ENCODE measurements at regions not wholly inside any gene's neighbourhood (a gene's known extent, or its start where the extent isn't known, plus 50 kb on each side); places are given as distances from the start of the nearest gene placed in this dataset.

GRCh38 chr12:91632042-91632786 lies 449.6 kb upstream of the DCN start:
- H3K36me3 ChIP-seq, result no peaks in the 10 kb centered on the region
- intact Hi-C loops (cut with DNase I), result no loop called here
- no peak overlapping the region for H3K27ac ChIP-seq
- DNase-seq (no peak), ATAC-seq (no peak)
- H3K9me3 ChIP-seq, result no peaks in the 10 kb centered on the region
- no peaks in the 10 kb centered on the region for H3K27me3 ChIP-seq (ENCODE audit: low read depth)
- TF ChIP-seq CTCF (IDR thresholded peaks at IDR 0.05), result no peak
- H3K4me1 ChIP-seq, result no peaks in the 10 kb centered on the region
- H3K4me3 ChIP-seq, result no peak overlapping the region

- Histone ChIP-seq H3K27ac (no peak overlapping the region), H3K36me3 (no peaks in the 10 kb centered on the region), H3K9me3 (peaks cover 3% of the 10 kb centered on the region), H3K27me3 (ENCODE audit: low read depth) (no peaks in the 10 kb centered on the region), H3K4me3 (no peak overlapping the region), H3K4me1 (no peaks in the 10 kb centered on the region)
- TF ChIP-seq CTCF (IDR thresholded peaks at IDR 0.05), result no peak
- no peak for DNase-seq
- intact Hi-C loops (cut with DNase I), result no loop called here
- no peak for ATAC-seq
Measured at GRCh38 chr12:91630596-91631293, 448.1 kb upstream of the DCN start.

- Histone ChIP-seq H3K27me3 (ENCODE audit: low read depth) (no peaks in the 10 kb centered on the region), H3K4me3 (no peak overlapping the region), H3K9me3 (peaks cover 3% of the 10 kb centered on the region), H3K27ac (no peak overlapping the region), H3K36me3 (no peaks in the 10 kb centered on the region), H3K4me1 (no peaks in the 10 kb centered on the region)
- intact Hi-C loops (cut with DNase I), result no loop called here
- ATAC-seq, result no peak
- no peak for TF ChIP-seq CTCF (IDR thresholded peaks at IDR 0.05)
- no peak for DNase-seq
Measured at GRCh38 chr12:91630083-91630482, 447.5 kb upstream of the DCN start.

GRCh38 chr12:91629440-91629839 lies 446.8 kb upstream of the DCN start:
- no peak for TF ChIP-seq CTCF (IDR thresholded peaks at IDR 0.05)
- peaks cover 3% of the 10 kb centered on the region for H3K9me3 ChIP-seq
- no peak overlapping the region for H3K4me3 ChIP-seq
- H3K4me1 ChIP-seq, result no peaks in the 10 kb centered on the region
- H3K36me3 ChIP-seq, result no peaks in the 10 kb centered on the region
- ATAC-seq, result no peak
- intact Hi-C loops (cut with DNase I), result no loop called here
- no peak for DNase-seq
- no peak overlapping the region for H3K27ac ChIP-seq
- H3K27me3 ChIP-seq (ENCODE audit: low read depth), result no peaks in the 10 kb centered on the region

GRCh38 chr12:91628656-91629055 lies 446.0 kb upstream of the DCN start:
- Histone ChIP-seq H3K27me3 (ENCODE audit: low read depth) (no peaks in the 10 kb centered on the region), H3K4me3 (no peak overlapping the region), H3K27ac (no peak overlapping the region), H3K4me1 (no peaks in the 10 kb centered on the region), H3K36me3 (no peaks in the 10 kb centered on the region), H3K9me3 (peaks cover 3% of the 10 kb centered on the region)
- TF ChIP-seq CTCF (IDR thresholded peaks at IDR 0.05), result no peak
- no peak for DNase-seq
- intact Hi-C loops (cut with DNase I), result no loop called here
- ATAC-seq, result no peak

Data from lower lobe of right lung (tissue), 2 donors.